Peyer's patch (tissue), 4 donors: ENCODE measurements at regions not wholly inside any gene's neighbourhood (a gene's known extent, or its start where the extent isn't known, plus 50 kb on each side); places are given as distances from the start of the nearest gene placed in this dataset.

ENCODE experiments used
- CTCF ChIP-seq, 6 experiments: fragments of 450-650 bp in 4 of 6; fragments of 200-600 bp in 2 of 6; sonication (generic) in 1 of 6; IDR thresholded peaks; one replicate each; pipeline ENCODE4 v1.5.1; 2017 to 2019; ENCODE audit warnings: antibody characterized with exemption in 6 of 6, mild to moderate bottlenecking in 3 of 6, moderate library complexity in 1 of 6
- POLR2A ChIP-seq, 2 donors: fragments of 450-650 bp; IDR thresholded peaks; one replicate each; pipeline ENCODE4 v1.5.1; 2017; ENCODE audit warnings: antibody characterized with exemption in 2 of 2, mild to moderate bottlenecking in 2 of 2, moderate library complexity in 2 of 2

GRCh38 chr7:85464042-85464651, 277.3 kb upstream of the SEMA3D start:
- TF ChIP-seq CTCF (IDR thresholded peaks at IDR 0.05) (peak in 1 of 6 experiments; percentile 21), POLR2A (IDR thresholded peaks at IDR 0.05) (no peak)
